HG03378 (cell line): ENCODE measurements at regions not wholly inside any gene's neighbourhood (a gene's known extent, or its start where the extent isn't known, plus 50 kb on each side); places are given as distances from the start of the nearest gene placed in this dataset.

Experiments used
- ATAC-seq: cut with Tn5 transposase; IDR thresholded peaks from one replicate; pipeline ENCODE4 v1.9.1; 2021; ENCODE audit warnings: mild to moderate bottlenecking, moderate library complexity; ENCODE audit not compliant: unreplicated experiment

GRCh38 chr4:128604204-128604603 lies 205.3 kb upstream of the JADE1 start:
- ATAC-seq, result no peak

GRCh38 chr4:128603081-128603480 lies 206.4 kb upstream of the JADE1 start:
- no peak for ATAC-seq

- no peak for ATAC-seq
Observed at GRCh38 chr4:128601991-128602695, 207.4 kb upstream of the JADE1 start.

GRCh38 chr4:128600996-128601871 lies 208.3 kb upstream of the JADE1 start:
- ATAC-seq, result no peak

- no peak for ATAC-seq
Observed at GRCh38 chr4:128600410-128600809, 209.1 kb upstream of the JADE1 start.

- no peak for ATAC-seq
Observed at GRCh38 chr4:128597500-128597899, 212.0 kb upstream of the JADE1 start.

GRCh38 chr4:128596853-128597252 lies 212.6 kb upstream of the JADE1 start:
- no peak for ATAC-seq

- no peak for ATAC-seq
Observed at GRCh38 chr4:128596115-128596514, 213.4 kb upstream of the JADE1 start.

- no peak for ATAC-seq
Observed at GRCh38 chr4:128591482-128591881, 218.0 kb upstream of the JADE1 start.

- no peak for ATAC-seq
Observed at GRCh38 chr4:128590773-128591172, 218.7 kb upstream of the JADE1 start.

GRCh38 chr4:128590034-128590740 lies 219.3 kb upstream of the JADE1 start:
- ATAC-seq, result no peak

GRCh38 chr4:128589384-128589965 lies 220.0 kb upstream of the JADE1 start:
- no peak for ATAC-seq

- ATAC-seq, result no peak
Observed at GRCh38 chr4:128587382-128587781, 222.1 kb upstream of the JADE1 start.

GRCh38 chr4:128583753-128584712 lies 225.5 kb upstream of the JADE1 start:
- ATAC-seq, result no peak

GRCh38 chr4:128582427-128582870 lies 227.1 kb upstream of the JADE1 start:
- ATAC-seq, result no peak

GRCh38 chr4:128579154-128579853 lies 230.2 kb upstream of the JADE1 start:
- no peak for ATAC-seq

- peak; percentile 91 for ATAC-seq
Observed at GRCh38 chr4:128574706-128575105, 234.8 kb upstream of the JADE1 start.

GRCh38 chr4:128573781-128574508 lies 235.6 kb upstream of the JADE1 start:
- ATAC-seq, result no peak

- no peak for ATAC-seq
Observed at GRCh38 chr4:128572778-128573241, 236.7 kb upstream of the JADE1 start.
